Suprapubic skin (tissue), 3 donors: ENCODE measurements at regions not wholly inside any gene's neighbourhood (a gene's known extent, or its start where the extent isn't known, plus 50 kb on each side); places are given as distances from the start of the nearest gene placed in this dataset.

ENCODE experiments used
- CTCF ChIP-seq, 2 donors: fragments of 200-600 bp in 1 of 2; fragments of 450-650 bp in 1 of 2; sonication (generic) in 1 of 2; IDR thresholded peaks; one replicate each; pipeline ENCODE4 v1.5.1; 2016 to 2019; ENCODE audit warnings: antibody characterized with exemption in 2 of 2, mild to moderate bottlenecking in 1 of 2, moderate library complexity in 1 of 2
- POLR2A ChIP-seq, 2 donors: fragments of 450-650 bp; IDR thresholded peaks; one replicate each; pipeline ENCODE4 v1.6.1; 2017; ENCODE audit warnings: antibody characterized with exemption in 2 of 2, mild to moderate bottlenecking in 2 of 2, moderate library complexity in 2 of 2

GRCh38 chr13:89457977-89458376, 1786.8 kb downstream of the SLITRK5 start:
- TF ChIP-seq CTCF (IDR thresholded peaks at IDR 0.05) (no peak), POLR2A (IDR thresholded peaks at IDR 0.05) (no peak)
